GM06990 (cell line): ENCODE measurements at regions not wholly inside any gene's neighbourhood (a gene's known extent, or its start where the extent isn't known, plus 50 kb on each side); places are given as distances from the start of the nearest gene placed in this dataset.

Experiments used
- DNase-seq: peaks from one replicate; pipeline ENCODE4 v3.0.0-alpha.2; 2011; ENCODE audit not compliant: insufficient read length; ENCODE audit errors: extremely low read depth
- H3K27me3 ChIP-seq: replicated peaks from 2 replicates; pipeline ENCODE4 v1.6.0; 2011; ENCODE audit warnings: low read length; ENCODE audit not compliant: control insufficient read depth, insufficient read depth
- H3K36me3 ChIP-seq: 2 replicates; pipeline ENCODE4 v1.5.1; 2011; ENCODE audit warnings: low read length; ENCODE audit not compliant: control insufficient read depth, insufficient read depth
- H3K4me3 ChIP-seq: replicated peaks from 2 replicates; pipeline ENCODE4 v1.5.1; 2011; ENCODE audit warnings: low read depth, mild to moderate bottlenecking, control low read depth, low read length
- TF ChIP-seq, protein P1 (sequence below): IDR thresholded peaks from 2 replicates; pipeline ENCODE4 v1.5.1; 2011; ENCODE audit warnings: low read length, control low read depth, mild to moderate bottlenecking, inconsistent platforms; ENCODE audit not compliant: insufficient read depth, poor library complexity, severe bottlenecking

DNA sequence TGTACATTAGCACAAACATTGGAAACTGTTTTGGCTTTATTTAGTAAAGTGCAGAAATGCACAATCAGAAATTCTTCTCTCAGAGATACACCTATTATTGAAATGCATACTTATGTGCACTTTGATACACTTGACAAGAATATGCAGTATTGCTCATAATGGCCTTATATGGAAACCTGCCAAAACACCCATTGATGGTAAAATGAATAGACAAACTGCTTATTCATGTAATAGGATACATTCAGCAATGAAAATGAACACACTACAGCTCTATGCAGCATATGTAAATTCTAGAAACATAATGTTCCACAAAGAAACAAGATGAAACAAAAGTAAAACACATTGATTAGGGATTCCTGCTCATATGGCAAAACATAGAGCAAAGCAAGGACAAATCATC lies 223.9 kb downstream of the S1PR1 start:
- H3K4me3 ChIP-seq, result no peak overlapping the region
- H3K27me3 ChIP-seq, result no peaks in the 10 kb centered on the region
- DNase-seq, result no peak
- TF ChIP-seq, protein P1, sequence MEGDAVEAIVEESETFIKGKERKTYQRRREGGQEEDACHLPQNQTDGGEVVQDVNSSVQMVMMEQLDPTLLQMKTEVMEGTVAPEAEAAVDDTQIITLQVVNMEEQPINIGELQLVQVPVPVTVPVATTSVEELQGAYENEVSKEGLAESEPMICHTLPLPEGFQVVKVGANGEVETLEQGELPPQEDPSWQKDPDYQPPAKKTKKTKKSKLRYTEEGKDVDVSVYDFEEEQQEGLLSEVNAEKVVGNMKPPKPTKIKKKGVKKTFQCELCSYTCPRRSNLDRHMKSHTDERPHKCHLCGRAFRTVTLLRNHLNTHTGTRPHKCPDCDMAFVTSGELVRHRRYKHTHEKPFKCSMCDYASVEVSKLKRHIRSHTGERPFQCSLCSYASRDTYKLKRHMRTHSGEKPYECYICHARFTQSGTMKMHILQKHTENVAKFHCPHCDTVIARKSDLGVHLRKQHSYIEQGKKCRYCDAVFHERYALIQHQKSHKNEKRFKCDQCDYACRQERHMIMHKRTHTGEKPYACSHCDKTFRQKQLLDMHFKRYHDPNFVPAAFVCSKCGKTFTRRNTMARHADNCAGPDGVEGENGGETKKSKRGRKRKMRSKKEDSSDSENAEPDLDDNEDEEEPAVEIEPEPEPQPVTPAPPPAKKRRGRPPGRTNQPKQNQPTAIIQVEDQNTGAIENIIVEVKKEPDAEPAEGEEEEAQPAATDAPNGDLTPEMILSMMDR, result no peak
- no peaks in the 10 kb centered on the region for H3K36me3 ChIP-seq

DNA sequence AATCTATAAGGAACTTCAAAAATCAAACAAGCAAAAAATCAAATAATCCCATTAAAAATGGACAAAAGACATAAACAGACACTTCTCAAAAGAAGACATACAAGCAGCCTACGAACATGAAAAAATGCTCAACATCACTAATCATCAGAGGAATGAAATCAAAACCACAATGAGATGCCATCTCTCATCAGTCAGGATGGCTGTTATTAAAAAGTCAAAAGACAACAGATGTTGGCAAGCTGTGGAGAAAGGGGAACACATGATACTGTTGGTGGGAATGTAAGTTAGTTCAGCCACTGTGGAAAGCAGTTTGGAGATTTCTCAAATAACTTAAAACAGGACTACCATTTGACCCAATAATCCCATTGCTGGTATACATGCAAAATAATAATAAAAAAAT lies 226.4 kb downstream of the S1PR1 start:
- no peaks in the 10 kb centered on the region for H3K36me3 ChIP-seq
- TF ChIP-seq, protein P1, result no peak
- no peak for DNase-seq

DNA sequence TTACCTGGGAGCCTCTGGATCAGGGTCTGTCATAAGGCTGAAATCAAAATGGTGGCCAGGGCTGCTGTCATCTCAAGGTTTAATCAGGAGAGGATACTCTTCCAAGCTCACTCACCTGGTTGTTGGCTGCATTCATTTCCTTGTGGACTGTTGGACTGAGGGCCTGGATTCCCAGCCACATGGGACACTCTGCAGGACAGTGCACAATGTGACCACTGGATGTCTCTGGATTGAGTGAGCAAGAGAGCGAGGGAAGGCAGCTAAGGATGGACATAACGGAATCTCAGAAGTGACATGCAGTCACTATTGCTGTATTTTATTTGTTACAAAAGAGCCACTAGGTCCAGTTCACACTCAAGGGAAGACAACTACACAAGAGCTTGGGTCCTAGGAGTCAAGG lies 229.1 kb downstream of the S1PR1 start:
- H3K27me3 ChIP-seq, result no peaks in the 10 kb centered on the region
- no peak overlapping the region for H3K4me3 ChIP-seq
- DNase-seq, result no peak
- no peaks in the 10 kb centered on the region for H3K36me3 ChIP-seq
- TF ChIP-seq, protein P1, result no peak

More for the DNA sequence above, 226.4 kb downstream of the S1PR1 start:
- H3K4me3 ChIP-seq, result no peak overlapping the region
- H3K27me3 ChIP-seq, result no peaks in the 10 kb centered on the region

DNA sequence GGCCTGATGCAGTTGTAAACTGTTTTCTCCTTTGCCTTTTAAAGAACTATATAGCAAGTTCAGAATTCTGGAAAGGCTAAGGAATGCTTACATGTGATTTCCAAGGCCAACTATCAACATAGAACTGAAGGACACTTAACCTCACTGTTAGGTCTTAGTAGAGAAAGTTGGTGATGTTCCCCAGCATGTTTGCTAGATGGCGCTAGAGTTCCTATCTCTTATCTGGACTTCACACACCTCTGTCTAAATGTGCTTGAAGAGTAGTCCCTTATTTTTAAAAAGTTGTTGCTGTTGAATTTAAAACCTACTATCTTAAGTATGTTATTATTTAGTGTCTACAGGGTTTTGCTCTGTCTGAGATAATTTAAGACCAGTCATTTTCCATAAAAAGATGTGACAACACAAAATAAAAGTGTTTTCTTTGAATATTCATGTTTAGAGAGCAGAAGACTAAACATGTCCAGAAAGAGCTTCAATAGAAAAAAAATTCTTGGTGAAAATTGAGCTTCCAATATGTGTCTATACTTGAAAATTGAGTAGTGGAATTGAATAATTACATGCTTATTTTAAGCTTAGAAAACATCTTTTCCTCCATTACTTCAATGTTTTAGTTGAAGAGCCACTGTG lies 237.3 kb downstream of the S1PR1 start:
- H3K36me3 ChIP-seq, result no peaks in the 10 kb centered on the region
- DNase-seq, result no peak
- H3K4me3 ChIP-seq, result no peak overlapping the region
- H3K27me3 ChIP-seq, result no peaks in the 10 kb centered on the region
- TF ChIP-seq, protein P1, result peak; percentile 63

DNA sequence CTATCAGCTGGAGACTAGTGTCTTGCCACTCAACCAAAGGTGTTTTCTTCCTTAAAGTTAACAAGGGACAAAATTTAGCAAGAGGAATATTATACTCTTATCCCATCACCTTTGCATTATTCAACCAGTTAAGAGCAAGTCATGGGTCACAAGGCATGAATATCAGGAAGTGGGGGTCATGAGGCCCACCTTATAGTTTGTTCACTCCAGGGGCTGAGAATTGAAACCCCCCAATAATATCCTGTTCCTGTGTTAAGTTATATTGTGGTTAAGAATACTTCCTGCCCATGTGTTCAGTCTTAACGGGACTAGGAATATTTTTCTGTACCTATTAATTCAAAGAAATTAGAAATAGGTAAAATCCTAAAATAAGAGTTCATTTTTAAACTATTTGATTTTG lies 239.7 kb downstream of the S1PR1 start:
- DNase-seq, result no peak
- Histone ChIP-seq H3K27me3 (no peaks in the 10 kb centered on the region), H3K4me3 (no peak overlapping the region), H3K36me3 (no peaks in the 10 kb centered on the region)
- TF ChIP-seq, protein P1, result no peak

DNA sequence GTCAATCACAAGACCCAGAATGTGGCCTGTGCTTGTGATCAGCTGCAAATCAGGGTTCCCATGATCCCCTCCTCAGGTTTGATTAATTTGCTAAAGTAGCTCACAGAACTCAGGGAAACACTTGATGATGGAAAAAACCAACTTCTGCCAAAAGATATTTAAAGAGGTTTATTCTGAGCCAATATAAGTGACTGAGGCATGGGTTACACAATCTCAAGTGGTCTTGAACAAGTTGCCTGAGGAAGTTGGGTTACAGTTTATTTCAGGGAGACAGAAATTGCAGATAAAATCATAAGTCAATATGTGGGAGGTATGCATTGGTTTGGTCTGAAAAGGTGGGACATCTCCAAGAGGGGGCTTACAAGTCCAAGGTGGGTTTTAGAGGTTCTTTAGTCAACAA lies 243.1 kb downstream of the S1PR1 start:
- DNase-seq, result no peak
- no peaks in the 10 kb centered on the region for H3K36me3 ChIP-seq
- no peak overlapping the region for H3K4me3 ChIP-seq
- TF ChIP-seq, protein P1, result no peak
- H3K27me3 ChIP-seq, result no peaks in the 10 kb centered on the region
